ENCODE measurements at regions not wholly inside any gene's neighbourhood (a gene's known extent, or its start where the extent isn't known, plus 50 kb on each side); places are given as distances from the start of the nearest gene placed in this dataset.

- no peak overlapping the region for H2AK5ac ChIP-seq (ENCODE audit: insufficient read length, low read length)
- H4K5ac ChIP-seq (ENCODE audit: insufficient read length, low read depth, low read length) = no peak overlapping the region
Measured at GRCh38 chr5:51156222-51156621, 227.0 kb upstream of the ISL1 start.

More at GRCh38 chr5:51156222-51156621, 227.0 kb upstream of the ISL1 start:
- Histone ChIP-seq H2BK12ac (ENCODE audit: insufficient read length, low read depth, low read length) (no peak overlapping the region), H2AFZ (ENCODE audit: low read length) (no peak overlapping the region), H4K8ac (replicated peaks; ENCODE audit: insufficient read length, low read depth, low read length) (no peak overlapping the region), H3T11ph (ENCODE audit: low read length) (no peak overlapping the region), H2BK120ac (ENCODE audit: low read depth, low read length, poor library complexity, severe bottlenecking) (no peak overlapping the region), H3K56ac (ENCODE audit: insufficient read length, low read depth, low read length) (no peak overlapping the region), H3K14ac (ENCODE audit: insufficient read depth, low read length) (no peak overlapping the region), H2BK5ac (ENCODE audit: insufficient read length, low read length) (no peak overlapping the region), H3K79me2 (ENCODE audit: insufficient read depth, low read length) (no peaks in the 10 kb centered on the region), H3K27me3 (ENCODE audit: insufficient read depth, low read length) (no peaks in the 10 kb centered on the region), H3K23me2 (ENCODE audit: insufficient read length, low read depth, low read length, poor library complexity, severe bottlenecking) (no peaks in the 10 kb centered on the region), H3K4me2 (ENCODE audit: insufficient read depth, insufficient read length, low read length) (no peak overlapping the region), H3K9ac (ENCODE audit: extremely low read depth, insufficient read length, low read length) (no peak overlapping the region), H3K27ac (ENCODE audit: insufficient read length, low read depth, low read length) (no peak overlapping the region), H3K9me3 (ENCODE audit: control insufficient read depth, low read depth, low read length) (no peaks in the 10 kb centered on the region), H3K79me1 (ENCODE audit: insufficient read depth, low read depth, low read length, poor library complexity, severe bottlenecking) (no peaks in the 10 kb centered on the region), H4K91ac (ENCODE audit: insufficient read length, low read depth, low read length) (no peak overlapping the region), H2BK15ac (ENCODE audit: low read depth, low read length) (no peak overlapping the region), H3K18ac (ENCODE audit: insufficient read length, low read depth, low read length) (no peak overlapping the region), H2BK20ac (ENCODE audit: low read depth, low read length, poor library complexity, severe bottlenecking) (no peak overlapping the region), H3K4me1 (ENCODE audit: insufficient read depth, low read length) (no peaks in the 10 kb centered on the region; the same call in 1 of the 2 replicates), H3K4ac (ENCODE audit: low read depth, low read length) (no peak overlapping the region), H3K23ac (ENCODE audit: insufficient read length, low read depth, low read length) (no peak overlapping the region), H4K20me1 (ENCODE audit: control insufficient read depth, insufficient read depth, insufficient read length) (no peaks in the 10 kb centered on the region)
- Mint-ChIP-seq H3K36me3 (ENCODE audit: insufficient read depth in 1 of 3, low read depth in 3 of 3) (peaks cover 0 to 1% (median under 1%) of the 10 kb centered on the region in 3 experiments; a peak in 2 of 7 replicates), H3K27ac (no peak overlapping the region; a peak in 1 of 7 replicates), H3K4me3 (no peak overlapping the region), H3K9me3 (peaks cover 0 to 5% of the 10 kb centered on the region in 2 experiments; a peak in 3 of 5 replicates), H3K27me3 (ENCODE audit: low read depth) (no peaks in the 10 kb centered on the region), H3K4me1 (peaks cover 10 to 11% of the 10 kb centered on the region in 2 experiments)
- no peak for DNase-seq
- TF ChIP-seq CTCF (conservative IDR thresholded peaks at IDR 0.05) = no peak
